ENCODE measurements at regions not wholly inside any gene's neighbourhood (a gene's known extent, or its start where the extent isn't known, plus 50 kb on each side); places are given as distances from the start of the nearest gene placed in this dataset.

- Histone ChIP-seq H3K36me3 (ENCODE audit: insufficient read depth, low read length) (no peaks in the 10 kb centered on the region), H3K27ac (no peak overlapping the region), H3K4me3 (no peak overlapping the region), H3K9me3 (ENCODE audit: low read depth, low read length) (no peaks in the 10 kb centered on the region), H3K9ac (ENCODE audit: insufficient read length) (no peak overlapping the region)
- DNase-seq (ENCODE audit: low read depth, low spot score), result no peak
- TF ChIP-seq FOXP2 (optimal IDR thresholded peaks at IDR 0.05; ENCODE audit: control extremely low read depth, extremely low read length, insufficient read depth) (no peak), EZH2 (IDR thresholded peaks at IDR 0.05) (no peak), POLR2AphosphoS5 (IDR thresholded peaks at IDR 0.05; ENCODE audit: borderline replicate concordance, low read depth, low read length) (no peak)
Observed at GRCh38 chr2:106982350-106982749, 96.4 kb upstream of the ST6GAL2 start.

DNA sequence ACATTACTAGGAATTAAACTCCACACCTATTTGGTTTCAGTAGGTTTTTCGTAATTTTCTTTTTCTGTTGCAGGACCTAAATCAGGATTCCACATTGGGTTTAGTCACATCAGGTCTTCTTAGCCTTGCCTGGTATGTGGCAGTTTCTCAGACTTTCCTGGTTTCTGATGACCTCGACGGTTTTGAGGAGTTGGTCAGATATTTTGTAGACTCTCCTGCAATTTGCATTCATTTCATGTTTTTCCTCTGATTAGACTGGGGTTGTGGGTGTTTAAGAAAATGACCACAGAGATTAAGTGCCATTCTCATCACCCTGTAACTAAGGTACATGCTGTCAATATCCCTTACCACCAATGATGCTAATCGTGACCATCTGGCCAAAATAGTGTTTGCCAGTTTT is 97.3 kb upstream of the ST6GAL2 start:
- DNase-seq (ENCODE audit: low read depth, low spot score), result no peak
- Histone ChIP-seq H3K9me3 (ENCODE audit: low read depth, low read length) (no peaks in the 10 kb centered on the region), H3K27ac (no peak overlapping the region), H3K9ac (ENCODE audit: insufficient read length) (no peak overlapping the region), H3K4me3 (no peak overlapping the region), H3K36me3 (ENCODE audit: insufficient read depth, low read length) (no peaks in the 10 kb centered on the region)
- TF ChIP-seq EZH2 (IDR thresholded peaks at IDR 0.05) (no peak), POLR2AphosphoS5 (IDR thresholded peaks at IDR 0.05; ENCODE audit: borderline replicate concordance, low read depth, low read length) (no peak), FOXP2 (optimal IDR thresholded peaks at IDR 0.05; ENCODE audit: control extremely low read depth, extremely low read length, insufficient read depth) (no peak)

DNA sequence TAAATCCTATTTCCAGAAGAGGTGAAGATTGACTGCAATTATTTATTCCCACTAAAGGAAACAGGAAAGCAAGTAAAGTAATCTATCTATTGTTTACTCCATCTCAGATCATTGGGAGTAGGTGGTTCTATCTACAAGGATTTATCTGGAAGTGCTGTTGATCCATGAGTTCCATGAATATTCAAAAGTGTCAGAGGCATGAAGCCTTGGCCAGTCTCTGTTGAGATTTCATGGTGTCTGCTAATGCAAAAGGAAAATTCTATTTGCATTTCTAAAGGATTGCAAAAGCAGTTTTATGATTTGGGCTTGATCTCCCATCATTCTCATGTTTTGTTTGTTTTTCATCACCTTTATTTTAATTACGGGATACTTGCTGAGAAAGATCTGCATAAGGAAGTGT is 102.4 kb upstream of the ST6GAL2 start:
- Histone ChIP-seq H3K9me3 (ENCODE audit: low read depth, low read length) (no peaks in the 10 kb centered on the region), H3K4me3 (no peak overlapping the region), H3K9ac (ENCODE audit: insufficient read length) (no peak overlapping the region), H3K27ac (no peak overlapping the region), H3K36me3 (ENCODE audit: insufficient read depth, low read length) (no peaks in the 10 kb centered on the region)
- DNase-seq (ENCODE audit: low read depth, low spot score), result no peak
- TF ChIP-seq EZH2 (IDR thresholded peaks at IDR 0.05) (no peak), POLR2AphosphoS5 (IDR thresholded peaks at IDR 0.05; ENCODE audit: borderline replicate concordance, low read depth, low read length) (no peak), FOXP2 (optimal IDR thresholded peaks at IDR 0.05; ENCODE audit: control extremely low read depth, extremely low read length, insufficient read depth) (no peak)

DNA sequence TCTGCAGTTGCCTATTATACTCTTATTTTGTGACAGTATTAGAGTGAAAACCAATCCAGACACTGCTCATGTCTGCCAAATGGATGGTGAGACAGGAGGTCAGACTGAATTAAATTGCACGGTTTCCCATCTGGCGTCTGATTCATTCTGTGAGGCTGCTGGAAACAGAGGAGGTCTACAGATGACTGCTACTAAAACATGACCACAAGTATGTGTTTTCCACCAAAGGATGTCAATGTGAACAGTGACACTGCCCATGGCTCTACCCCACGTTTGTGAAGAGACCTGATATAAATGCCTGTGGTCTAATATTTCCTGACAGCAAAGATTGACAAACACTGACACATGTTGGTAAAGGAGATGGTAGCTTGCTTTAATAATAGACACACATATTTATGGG is 104.3 kb upstream of the ST6GAL2 start:
- Histone ChIP-seq H3K27ac (no peak overlapping the region), H3K9me3 (ENCODE audit: low read depth, low read length) (no peaks in the 10 kb centered on the region), H3K36me3 (ENCODE audit: insufficient read depth, low read length) (no peaks in the 10 kb centered on the region), H3K4me3 (no peak overlapping the region), H3K9ac (ENCODE audit: insufficient read length) (no peak overlapping the region)
- DNase-seq (ENCODE audit: low read depth, low spot score), result no peak
- no peak for TF ChIP-seq EZH2 (IDR thresholded peaks at IDR 0.05)
- TF ChIP-seq FOXP2 (optimal IDR thresholded peaks at IDR 0.05; ENCODE audit: control extremely low read depth, extremely low read length, insufficient read depth), result no peak
- no peak for TF ChIP-seq POLR2AphosphoS5 (IDR thresholded peaks at IDR 0.05; ENCODE audit: borderline replicate concordance, low read depth, low read length)

DNA sequence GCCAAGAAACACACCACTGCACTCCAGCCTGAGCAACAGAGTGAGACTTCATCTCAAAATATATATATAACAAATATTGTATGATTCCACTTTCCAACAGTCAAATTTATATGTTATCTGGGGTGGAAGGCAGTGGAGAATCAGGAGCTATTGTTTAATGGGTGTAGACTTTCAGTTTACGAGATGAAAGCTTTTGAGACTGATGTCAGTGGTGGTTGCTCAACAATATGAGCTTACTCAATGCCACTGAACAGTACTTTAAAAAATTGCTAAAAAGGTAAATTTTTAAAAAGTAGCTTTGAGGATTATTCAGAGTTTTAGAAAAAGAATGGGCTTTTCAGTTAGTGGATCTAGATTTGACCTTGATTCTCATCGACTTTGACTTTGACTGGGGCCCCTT is 105.9 kb upstream of the ST6GAL2 start:
- Histone ChIP-seq H3K9me3 (ENCODE audit: low read depth, low read length) (no peaks in the 10 kb centered on the region), H3K36me3 (ENCODE audit: insufficient read depth, low read length) (no peaks in the 10 kb centered on the region), H3K9ac (ENCODE audit: insufficient read length) (no peak overlapping the region), H3K27ac (no peak overlapping the region), H3K4me3 (no peak overlapping the region)
- no peak for DNase-seq (ENCODE audit: low read depth, low spot score)
- TF ChIP-seq FOXP2 (optimal IDR thresholded peaks at IDR 0.05; ENCODE audit: control extremely low read depth, extremely low read length, insufficient read depth), result no peak
- TF ChIP-seq POLR2AphosphoS5 (IDR thresholded peaks at IDR 0.05; ENCODE audit: borderline replicate concordance, low read depth, low read length), result no peak
- TF ChIP-seq EZH2 (IDR thresholded peaks at IDR 0.05), result no peak

- Histone ChIP-seq H3K27ac (no peak overlapping the region), H3K36me3 (ENCODE audit: insufficient read depth, low read length) (no peaks in the 10 kb centered on the region), H3K9ac (ENCODE audit: insufficient read length) (no peak overlapping the region), H3K4me3 (no peak overlapping the region), H3K9me3 (ENCODE audit: low read depth, low read length) (no peaks in the 10 kb centered on the region)
- DNase-seq (ENCODE audit: low read depth, low spot score), result no peak
- TF ChIP-seq FOXP2 (optimal IDR thresholded peaks at IDR 0.05; ENCODE audit: control extremely low read depth, extremely low read length, insufficient read depth) (no peak), EZH2 (IDR thresholded peaks at IDR 0.05) (no peak), POLR2AphosphoS5 (IDR thresholded peaks at IDR 0.05; ENCODE audit: borderline replicate concordance, low read depth, low read length) (no peak)
Observed at GRCh38 chr2:106995556-106995955, 109.6 kb upstream of the ST6GAL2 start.

GRCh38 chr2:106996171-106996769 is 110.3 kb upstream of the ST6GAL2 start:
- Histone ChIP-seq H3K9ac (ENCODE audit: insufficient read length) (no peak overlapping the region), H3K4me3 (no peak overlapping the region), H3K27ac (no peak overlapping the region), H3K9me3 (ENCODE audit: low read depth, low read length) (no peaks in the 10 kb centered on the region), H3K36me3 (ENCODE audit: insufficient read depth, low read length) (no peaks in the 10 kb centered on the region)
- DNase-seq (ENCODE audit: low read depth, low spot score), result no peak
- TF ChIP-seq EZH2 (IDR thresholded peaks at IDR 0.05) (no peak), POLR2AphosphoS5 (IDR thresholded peaks at IDR 0.05; ENCODE audit: borderline replicate concordance, low read depth, low read length) (no peak), FOXP2 (optimal IDR thresholded peaks at IDR 0.05; ENCODE audit: control extremely low read depth, extremely low read length, insufficient read depth) (no peak)

DNA sequence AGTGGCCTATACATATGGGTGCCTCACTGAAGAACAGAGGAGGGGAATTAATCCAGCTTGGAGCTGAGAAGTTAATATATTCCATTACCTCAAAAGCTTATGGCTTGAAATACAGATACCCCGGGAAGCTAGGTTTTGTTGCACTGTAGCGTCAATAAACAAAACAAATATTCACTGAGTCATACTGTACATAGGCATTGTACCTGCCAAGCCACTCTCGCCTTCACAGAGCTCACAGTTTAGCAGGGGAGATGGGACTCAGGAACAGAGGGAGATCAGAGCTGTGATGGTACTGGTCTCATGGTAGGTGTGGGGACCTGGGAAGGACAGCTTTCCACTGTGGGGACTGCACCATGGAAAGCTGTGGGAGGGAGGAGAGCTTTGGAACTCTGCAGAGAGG is 111.2 kb upstream of the ST6GAL2 start:
- Histone ChIP-seq H3K4me3 (no peak overlapping the region), H3K27ac (no peak overlapping the region), H3K9me3 (ENCODE audit: low read depth, low read length) (no peaks in the 10 kb centered on the region), H3K36me3 (ENCODE audit: insufficient read depth, low read length) (no peaks in the 10 kb centered on the region), H3K9ac (ENCODE audit: insufficient read length) (no peak overlapping the region)
- DNase-seq (ENCODE audit: low read depth, low spot score), result no peak
- TF ChIP-seq EZH2 (IDR thresholded peaks at IDR 0.05) (no peak), POLR2AphosphoS5 (IDR thresholded peaks at IDR 0.05; ENCODE audit: borderline replicate concordance, low read depth, low read length) (no peak), FOXP2 (optimal IDR thresholded peaks at IDR 0.05; ENCODE audit: control extremely low read depth, extremely low read length, insufficient read depth) (no peak)

GRCh38 chr2:107001062-107001461 is 115.1 kb upstream of the ST6GAL2 start:
- no peak overlapping the region for H3K27ac ChIP-seq
- no peak for DNase-seq (ENCODE audit: low read depth, low spot score)

More at GRCh38 chr2:107001062-107001461, 115.1 kb upstream of the ST6GAL2 start:
- Histone ChIP-seq H3K9me3 (ENCODE audit: low read depth, low read length) (no peaks in the 10 kb centered on the region), H3K9ac (ENCODE audit: insufficient read length) (no peak overlapping the region), H3K36me3 (ENCODE audit: insufficient read depth, low read length) (no peaks in the 10 kb centered on the region), H3K4me3 (no peak overlapping the region)
- TF ChIP-seq POLR2AphosphoS5 (IDR thresholded peaks at IDR 0.05; ENCODE audit: borderline replicate concordance, low read depth, low read length), result no peak
- TF ChIP-seq EZH2 (IDR thresholded peaks at IDR 0.05), result no peak
- no peak for TF ChIP-seq FOXP2 (optimal IDR thresholded peaks at IDR 0.05; ENCODE audit: control extremely low read depth, extremely low read length, insufficient read depth)
